ENCODE measurements at regions not wholly inside any gene's neighbourhood (a gene's known extent, or its start where the extent isn't known, plus 50 kb on each side); places are given as distances from the start of the nearest gene placed in this dataset.

DNA sequence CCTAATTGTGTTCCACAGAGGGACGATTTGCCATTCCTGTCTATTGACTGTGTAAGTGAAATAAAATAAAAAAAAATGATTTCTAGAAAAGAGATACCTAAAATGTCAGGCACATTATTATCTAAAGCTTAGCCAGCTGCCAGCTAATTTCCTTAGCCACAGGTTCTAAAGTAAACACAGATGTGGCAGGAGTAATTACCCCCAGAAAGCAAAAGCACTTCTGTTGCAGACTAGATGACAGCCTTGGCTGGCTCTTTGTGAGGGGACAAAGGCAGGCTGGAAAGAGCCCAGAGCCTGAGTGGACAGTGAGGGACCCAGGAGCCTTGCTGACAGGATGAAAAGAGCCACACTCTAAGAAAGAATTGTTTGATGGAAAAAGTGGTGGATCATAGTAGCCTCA lies 418.1 kb downstream of the LRIG3 start:
- no peak overlapping the region for H3K4me3 ChIP-seq
- DNase-seq (no peak), ATAC-seq (peak; percentile 76)
- peaks cover 6% of the 10 kb centered on the region for H3K4me1 ChIP-seq (ENCODE audit: low read depth)
- intact Hi-C loops (cut with DNase I, micrococcal nuclease) = no loop called here
- no peaks in the 10 kb centered on the region for H3K9me3 ChIP-seq
- no peaks in the 10 kb centered on the region for H3K36me3 ChIP-seq (ENCODE audit: low read depth)
- TF ChIP-seq, protein P1, sequence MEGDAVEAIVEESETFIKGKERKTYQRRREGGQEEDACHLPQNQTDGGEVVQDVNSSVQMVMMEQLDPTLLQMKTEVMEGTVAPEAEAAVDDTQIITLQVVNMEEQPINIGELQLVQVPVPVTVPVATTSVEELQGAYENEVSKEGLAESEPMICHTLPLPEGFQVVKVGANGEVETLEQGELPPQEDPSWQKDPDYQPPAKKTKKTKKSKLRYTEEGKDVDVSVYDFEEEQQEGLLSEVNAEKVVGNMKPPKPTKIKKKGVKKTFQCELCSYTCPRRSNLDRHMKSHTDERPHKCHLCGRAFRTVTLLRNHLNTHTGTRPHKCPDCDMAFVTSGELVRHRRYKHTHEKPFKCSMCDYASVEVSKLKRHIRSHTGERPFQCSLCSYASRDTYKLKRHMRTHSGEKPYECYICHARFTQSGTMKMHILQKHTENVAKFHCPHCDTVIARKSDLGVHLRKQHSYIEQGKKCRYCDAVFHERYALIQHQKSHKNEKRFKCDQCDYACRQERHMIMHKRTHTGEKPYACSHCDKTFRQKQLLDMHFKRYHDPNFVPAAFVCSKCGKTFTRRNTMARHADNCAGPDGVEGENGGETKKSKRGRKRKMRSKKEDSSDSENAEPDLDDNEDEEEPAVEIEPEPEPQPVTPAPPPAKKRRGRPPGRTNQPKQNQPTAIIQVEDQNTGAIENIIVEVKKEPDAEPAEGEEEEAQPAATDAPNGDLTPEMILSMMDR (IDR thresholded peaks at IDR 0.05) = no peak

DNA sequence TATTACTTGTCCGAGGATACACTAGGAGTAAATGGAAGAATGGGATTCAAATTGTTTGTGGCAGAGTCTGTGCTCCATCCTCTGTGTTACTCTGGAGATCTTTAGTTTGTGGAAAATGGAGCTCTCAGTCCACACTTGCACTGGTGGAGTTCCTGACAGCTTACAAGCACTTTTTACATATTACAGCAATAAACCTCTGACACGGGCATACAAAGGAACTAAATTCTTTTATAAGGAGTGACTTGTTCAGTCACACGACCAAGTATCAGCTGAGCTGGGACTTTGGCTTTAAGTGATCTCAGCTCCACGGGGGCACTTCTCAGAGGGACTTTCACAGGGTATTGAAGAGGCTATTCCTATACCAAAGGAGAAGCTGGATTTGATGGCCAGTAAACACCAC lies 417.5 kb downstream of the LRIG3 start:
- peak; percentile 80 for ATAC-seq
- intact Hi-C loops (cut with DNase I, micrococcal nuclease) = no loop called here
- TF ChIP-seq, protein P1 (IDR thresholded peaks at IDR 0.05) = no peak

DNA sequence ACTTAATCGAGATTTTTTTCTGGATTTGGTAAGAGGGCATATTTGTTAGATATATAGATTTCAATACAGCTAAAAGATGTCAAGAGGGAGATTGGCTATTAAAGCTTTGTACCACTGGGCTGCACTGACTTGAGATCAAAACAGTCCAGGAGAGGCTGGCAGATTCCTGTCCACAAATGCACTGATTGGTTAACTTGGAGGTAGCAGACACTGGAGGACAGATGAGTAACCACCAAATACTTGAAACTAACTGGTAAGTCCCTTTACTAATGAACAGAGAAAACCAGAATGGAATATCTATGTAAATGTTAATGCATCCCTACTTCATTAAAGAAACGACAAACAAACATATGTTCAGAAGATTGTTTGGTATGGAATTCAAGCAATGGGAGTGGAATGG lies 416.6 kb downstream of the LRIG3 start:
- TF ChIP-seq, protein P1 (IDR thresholded peaks at IDR 0.05) = no peak
- DNase-seq = no peak
- H3K4me3 ChIP-seq = no peak overlapping the region
- H3K9me3 ChIP-seq = no peaks in the 10 kb centered on the region
- intact Hi-C loops (cut with DNase I, micrococcal nuclease) = no loop called here
- no peak for ATAC-seq
- H3K36me3 ChIP-seq (ENCODE audit: low read depth) = no peaks in the 10 kb centered on the region
- H3K4me1 ChIP-seq (ENCODE audit: low read depth) = peaks cover 6% of the 10 kb centered on the region

More for the DNA sequence above, 417.5 kb downstream of the LRIG3 start:
- Histone ChIP-seq H3K36me3 (ENCODE audit: low read depth) (no peaks in the 10 kb centered on the region), H3K9me3 (no peaks in the 10 kb centered on the region), H3K4me1 (ENCODE audit: low read depth) (peaks cover 6% of the 10 kb centered on the region), H3K4me3 (no peak overlapping the region)
- DNase-seq = peak in 1 of 3 donors; percentile 35

DNA sequence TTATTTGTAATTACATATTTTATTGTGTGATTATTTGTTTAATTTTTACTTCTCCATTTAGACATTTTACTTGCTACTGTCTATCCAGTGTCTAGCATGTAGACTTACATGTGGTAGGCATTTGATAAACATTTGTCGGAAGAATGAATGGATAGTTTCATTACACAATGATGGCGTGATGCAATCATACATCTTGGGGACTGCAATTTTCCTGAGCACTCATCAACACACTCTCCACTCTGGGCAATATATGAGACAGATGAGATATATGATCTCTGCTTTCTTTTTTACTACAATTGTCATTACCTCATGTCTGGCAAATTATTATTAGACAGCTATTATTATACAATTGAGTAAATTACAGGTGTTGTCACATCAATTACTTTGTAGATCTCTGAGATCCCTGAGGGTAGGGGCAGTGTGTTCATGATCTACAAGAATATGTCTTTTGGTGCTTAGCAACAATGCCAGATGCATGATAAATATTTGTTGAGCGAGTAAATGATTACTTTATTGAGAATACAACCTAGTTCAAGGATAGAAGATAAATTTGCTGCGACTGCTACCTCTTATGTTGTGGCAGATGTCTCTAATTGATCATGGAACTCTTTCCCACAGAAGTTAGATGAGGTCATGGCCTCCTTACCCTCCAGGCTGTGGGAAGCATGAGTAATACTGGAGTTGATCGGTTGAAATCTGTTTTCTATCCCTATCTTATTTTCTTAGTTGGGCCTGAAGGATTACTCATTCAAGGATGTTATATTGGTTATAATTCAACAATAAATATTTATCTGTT lies 416.0 kb downstream of the LRIG3 start:
- ATAC-seq = peak; percentile 13
- H3K4me1 ChIP-seq (ENCODE audit: low read depth) = peaks cover 6% of the 10 kb centered on the region
- TF ChIP-seq, protein P1 (IDR thresholded peaks at IDR 0.05) = no peak
- intact Hi-C loops (cut with DNase I, micrococcal nuclease) = no loop called here
- H3K4me3 ChIP-seq = no peak overlapping the region
- no peaks in the 10 kb centered on the region for H3K36me3 ChIP-seq (ENCODE audit: low read depth)
- DNase-seq = no peak
- no peaks in the 10 kb centered on the region for H3K9me3 ChIP-seq

DNA sequence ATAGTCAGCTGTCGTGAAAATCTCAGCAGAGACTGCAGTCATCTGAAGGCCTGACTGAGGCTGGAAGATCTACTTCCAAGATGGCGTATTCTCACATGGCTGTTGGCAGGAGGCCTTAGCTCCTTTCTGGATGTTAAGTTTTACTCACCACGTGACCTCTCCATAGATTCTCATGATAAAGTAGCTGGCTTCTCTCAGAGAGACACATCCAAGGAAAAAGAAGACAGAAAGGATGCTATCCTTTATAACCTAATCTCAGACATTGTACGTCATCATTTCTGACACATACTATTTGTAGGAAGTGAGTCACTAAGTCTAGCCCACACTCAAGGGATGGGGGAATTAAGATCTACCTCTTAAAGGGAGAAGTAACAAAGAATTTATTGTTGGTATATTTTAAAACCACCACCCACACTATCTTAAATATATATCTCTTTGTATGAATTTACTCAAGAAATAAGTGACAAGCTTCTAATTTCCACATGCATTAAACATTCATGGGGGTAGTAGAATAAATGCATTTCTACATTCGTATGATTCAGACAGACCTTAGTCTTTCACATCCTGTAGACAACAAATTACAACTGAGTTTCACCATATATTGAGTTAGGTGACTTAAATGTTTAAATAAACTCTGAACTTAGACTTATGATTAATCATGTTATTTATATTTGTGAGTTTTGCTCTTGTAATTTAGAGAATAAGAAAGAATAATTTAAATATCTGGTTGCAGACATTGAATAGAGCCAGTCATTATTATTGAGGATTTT lies 411.0 kb downstream of the LRIG3 start:
- intact Hi-C loops (cut with DNase I, micrococcal nuclease) = no loop called here
- Histone ChIP-seq H3K4me1 (ENCODE audit: low read depth) (no peaks in the 10 kb centered on the region), H3K4me3 (no peak overlapping the region), H3K36me3 (ENCODE audit: low read depth) (no peaks in the 10 kb centered on the region), H3K9me3 (no peaks in the 10 kb centered on the region)
- DNase-seq (no peak), ATAC-seq (no peak)
- TF ChIP-seq, protein P1 (IDR thresholded peaks at IDR 0.05) = no peak
